DND-41 (cell line): ENCODE measurements at regions not wholly inside any gene's neighbourhood (a gene's known extent, or its start where the extent isn't known, plus 50 kb on each side); places are given as distances from the start of the nearest gene placed in this dataset.

Experiments
- ATAC-seq: fragments of 200-7000 bp; cut with Tn5 transposase; 3 replicates; pipeline ENCODE4 v1.9.1; 2021; ENCODE audit warnings: low read depth; ENCODE audit not compliant: insufficient read depth
- DNase-seq: peaks from one replicate; pipeline ENCODE4 v3.0.0-alpha.2; 2020
- H2AFZ ChIP-seq: 2 replicates; pipeline ENCODE4 v1.6.0; 2012; ENCODE audit warnings: low read depth, low read length
- H3K27ac ChIP-seq: 2 replicates; pipeline ENCODE4 v1.5.1; 2012; ENCODE audit warnings: low read length, inconsistent platforms
- H3K27me3 ChIP-seq: fragments of 200-600 bp; sonication (generic); 2 replicates; pipeline ENCODE4 v1.6.0; 2012; ENCODE audit warnings: low read length, mild to moderate bottlenecking, inconsistent platforms; ENCODE audit not compliant: insufficient read depth, poor library complexity
- H3K36me3 ChIP-seq: 2 replicates; pipeline ENCODE4 v1.5.1; 2012; ENCODE audit warnings: low read length, inconsistent platforms; ENCODE audit not compliant: insufficient read depth
- H3K4me1 ChIP-seq: 2 replicates; pipeline ENCODE4 v1.5.1; 2012; ENCODE audit warnings: mild to moderate bottlenecking, low read length; ENCODE audit not compliant: insufficient read depth
- H3K4me2 ChIP-seq: 2 replicates; pipeline ENCODE4 v1.6.0; 2012; ENCODE audit warnings: mild to moderate bottlenecking, moderate library complexity, low read length, inconsistent platforms; ENCODE audit not compliant: insufficient read depth
- H3K4me3 ChIP-seq, 2 experiments: fragments of 200-600 bp in 1 of 2; shearing (Covaris generic) in 1 of 2; 2 replicates each; pipeline ENCODE4 v1.5.1; 2012 to 2016; ENCODE audit warnings: inconsistent platforms in 2 of 2, low read length in 2 of 2, mild to moderate bottlenecking in 2 of 2, low read depth in 1 of 2, moderate library complexity in 1 of 2
- H3K79me2 ChIP-seq: 2 replicates; pipeline ENCODE4 v1.6.0; 2012; ENCODE audit warnings: low read length, inconsistent platforms; ENCODE audit not compliant: insufficient read depth
- H3K9ac ChIP-seq: 2 replicates; pipeline ENCODE4 v1.6.0; 2012; ENCODE audit warnings: low read depth, mild to moderate bottlenecking, inconsistent platforms, low read length, moderate library complexity
- H3K9me3 ChIP-seq: 2 replicates; pipeline ENCODE4 v1.5.1; 2012; ENCODE audit warnings: low read length, moderate library complexity, mild to moderate bottlenecking, inconsistent platforms; ENCODE audit not compliant: insufficient read depth, severe bottlenecking
- H4K20me1 ChIP-seq: 2 replicates; pipeline ENCODE4 v1.6.0; 2012; ENCODE audit warnings: low read length; ENCODE audit not compliant: insufficient read depth
- CTCF ChIP-seq: IDR thresholded peaks from 2 replicates; pipeline ENCODE4 v1.5.1; 2012; ENCODE audit warnings: borderline replicate concordance, low read length, moderate library complexity, mild to moderate bottlenecking; ENCODE audit not compliant: poor library complexity, severe bottlenecking; ENCODE audit errors: extremely low read depth
- EZH2 ChIP-seq: IDR thresholded peaks from 3 replicates; pipeline ENCODE4 v1.6.1; 2012; ENCODE audit warnings: borderline replicate concordance, low read depth, mild to moderate bottlenecking, moderate library complexity, low read length, inconsistent platforms; ENCODE audit not compliant: severe bottlenecking

GRCh38 chr2:9118383-9118960 lies 88.1 kb upstream of the ASAP2 start:
- Histone ChIP-seq H3K9ac (no peak overlapping the region), H4K20me1 (no peaks in the 10 kb centered on the region), H3K27me3 (no peaks in the 10 kb centered on the region), H3K27ac (no peak overlapping the region), H2AFZ (no peak overlapping the region), H3K4me1 (no peaks in the 10 kb centered on the region), H3K9me3 (no peaks in the 10 kb centered on the region), H3K79me2 (no peaks in the 10 kb centered on the region), H3K4me3 (no peak overlapping the region), H3K36me3 (no peaks in the 10 kb centered on the region), H3K4me2 (no peak overlapping the region)
- DNase-seq (no peak), ATAC-seq (no peak)
- no peak for TF ChIP-seq EZH2
- no peak for TF ChIP-seq CTCF

- Histone ChIP-seq H3K27ac (no peak overlapping the region), H3K4me2 (no peak overlapping the region), H3K9ac (no peak overlapping the region), H4K20me1 (no peaks in the 10 kb centered on the region), H3K79me2 (no peaks in the 10 kb centered on the region), H3K27me3 (no peaks in the 10 kb centered on the region), H3K9me3 (no peaks in the 10 kb centered on the region), H2AFZ (no peak overlapping the region), H3K36me3 (no peaks in the 10 kb centered on the region), H3K4me3 (no peak overlapping the region), H3K4me1 (no peaks in the 10 kb centered on the region)
- ATAC-seq = no peak
- DNase-seq = no peak
- TF ChIP-seq CTCF (no peak), EZH2 (no peak)
These were observed 91.4 kb upstream of the ASAP2 start for GRCh38 chr2:9115229-9115628.

- no peak overlapping the region for H2AFZ ChIP-seq
- H3K36me3 ChIP-seq = no peaks in the 10 kb centered on the region
- no peak overlapping the region for H3K4me3 ChIP-seq
- no peak overlapping the region for H3K4me2 ChIP-seq
- H3K9me3 ChIP-seq = no peaks in the 10 kb centered on the region
- no peaks in the 10 kb centered on the region for H4K20me1 ChIP-seq
- H3K27me3 ChIP-seq = no peaks in the 10 kb centered on the region
- H3K27ac ChIP-seq = no peak overlapping the region
- TF ChIP-seq EZH2 = no peak
- peak; percentile 52 for TF ChIP-seq CTCF
- peak; percentile 57; the same call in 1 of the 3 replicates for ATAC-seq
- no peak overlapping the region for H3K9ac ChIP-seq
- no peaks in the 10 kb centered on the region for H3K79me2 ChIP-seq
- DNase-seq = no peak
- no peaks in the 10 kb centered on the region for H3K4me1 ChIP-seq
These were observed 92.2 kb upstream of the ASAP2 start for GRCh38 chr2:9114458-9114857.
